GM21528 (cell line): ENCODE measurements at regions not wholly inside any gene's neighbourhood (a gene's known extent, or its start where the extent isn't known, plus 50 kb on each side); places are given as distances from the start of the nearest gene placed in this dataset.
"Not testable (repeated sequence)": the region's sequence is repeated elsewhere in the genome, so short reads cannot be mapped to it uniquely, and the experiment has no call there.

Source experiments
- ATAC-seq: cut with Tn5 transposase; IDR thresholded peaks from one replicate; pipeline ENCODE4 v1.9.1; 2021; ENCODE audit warnings: mild to moderate bottlenecking, moderate library complexity; ENCODE audit not compliant: unreplicated experiment, low FRiP score

DNA sequence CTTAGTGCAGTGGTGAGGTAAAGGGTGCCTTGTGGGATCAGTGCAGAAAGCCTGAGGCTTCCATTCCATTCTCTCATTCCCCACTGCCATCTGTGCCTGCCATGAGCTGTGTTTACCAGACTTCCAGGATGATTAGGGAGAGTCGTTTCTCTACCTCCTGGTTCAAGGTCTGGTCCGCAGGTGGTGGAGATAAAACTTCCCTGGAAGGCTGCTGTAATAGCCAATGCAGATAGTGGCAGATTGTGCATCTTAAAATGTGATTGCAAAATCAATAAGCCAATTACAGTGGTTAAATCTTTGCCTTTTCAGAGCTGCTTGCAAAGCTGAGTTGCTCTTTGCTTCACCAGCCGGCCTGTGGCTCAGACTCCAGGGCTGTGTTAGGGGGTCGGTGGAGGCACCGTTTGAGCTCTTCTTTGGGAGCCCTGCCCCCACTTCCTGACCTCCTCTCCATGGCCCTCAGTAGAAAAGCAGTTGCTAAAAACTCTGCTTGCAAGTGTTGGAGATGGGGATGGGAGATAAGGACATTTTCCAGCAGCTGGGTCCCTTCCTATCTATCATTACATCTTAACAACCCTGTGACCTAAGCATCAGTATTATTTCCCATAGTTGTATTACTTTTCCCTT is 95.2 kb upstream of the HS6ST1 start:
- ATAC-seq: no peak

DNA sequence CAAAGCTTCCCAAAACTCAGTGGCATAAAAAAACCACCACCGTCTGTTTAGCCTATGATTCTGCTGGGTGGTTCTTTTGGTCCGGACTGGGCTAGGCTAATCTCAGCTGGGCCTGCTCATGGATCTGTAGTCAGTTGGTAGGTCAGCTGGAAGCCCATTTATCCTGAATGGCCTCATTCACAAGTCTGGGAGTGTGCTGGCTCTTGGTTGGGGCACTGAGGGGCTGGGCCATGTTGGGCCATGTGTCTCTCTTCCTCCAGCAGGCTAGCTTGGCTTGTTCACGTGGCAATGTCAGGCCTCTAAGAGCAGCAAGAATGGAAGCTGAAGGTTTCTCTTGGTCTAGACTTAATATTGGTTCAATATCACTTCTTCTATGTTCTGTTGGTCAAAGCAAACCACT is 95.7 kb upstream of the HS6ST1 start:
- ATAC-seq: no peak

DNA sequence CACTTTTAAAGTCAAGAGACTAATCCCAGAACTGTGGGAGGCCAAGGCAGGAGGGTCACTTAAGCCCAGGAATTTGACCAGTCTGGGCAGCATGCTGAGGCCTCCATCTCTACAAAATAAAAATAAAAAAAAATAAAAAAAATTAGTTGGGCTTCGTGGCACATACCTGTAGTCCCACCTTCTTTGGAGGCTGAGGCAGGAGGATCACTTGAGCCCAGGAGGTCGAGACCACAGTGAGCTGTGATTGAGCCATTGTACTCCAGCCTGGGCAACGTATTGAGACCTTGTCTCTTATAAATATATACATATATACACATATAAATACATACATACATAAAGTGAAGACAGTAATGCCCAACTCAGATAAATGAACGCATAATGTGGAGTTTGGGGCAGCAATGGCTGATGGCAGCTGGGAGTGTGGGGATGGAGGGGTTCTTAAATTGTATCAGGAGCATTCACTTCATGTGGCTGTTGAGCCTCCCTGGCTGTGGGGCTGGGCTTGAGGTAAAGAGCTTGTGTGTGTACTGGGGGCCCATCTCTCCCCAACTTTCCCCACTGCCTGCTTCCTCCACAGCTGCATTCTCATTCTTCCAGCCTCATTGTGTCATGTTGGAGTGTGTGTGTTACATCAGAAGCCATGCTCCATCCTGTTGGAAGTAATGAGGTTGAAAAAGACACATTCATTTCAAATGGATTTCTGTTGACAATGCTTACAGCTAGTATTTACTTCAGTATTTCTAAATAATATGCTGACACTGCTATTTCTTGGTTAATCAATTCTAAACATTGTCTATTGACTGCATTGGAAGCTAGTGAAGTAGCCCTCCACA is 96.5 kb upstream of the HS6ST1 start:
- ATAC-seq: no peak

DNA sequence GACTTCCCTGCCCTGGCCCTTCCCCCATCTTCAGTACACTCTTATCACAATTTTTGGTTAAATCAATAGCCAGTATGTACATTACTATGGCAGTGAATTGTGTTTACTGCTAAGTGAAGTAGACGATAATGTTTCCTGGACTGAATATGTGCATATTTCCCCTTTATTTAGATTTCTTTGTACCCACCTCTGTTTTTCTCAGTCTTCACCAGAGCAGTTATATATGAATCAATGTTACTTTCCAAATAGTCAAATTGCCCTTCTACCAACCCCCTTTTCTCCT is 97.1 kb upstream of the HS6ST1 start:
- no peak for ATAC-seq

DNA sequence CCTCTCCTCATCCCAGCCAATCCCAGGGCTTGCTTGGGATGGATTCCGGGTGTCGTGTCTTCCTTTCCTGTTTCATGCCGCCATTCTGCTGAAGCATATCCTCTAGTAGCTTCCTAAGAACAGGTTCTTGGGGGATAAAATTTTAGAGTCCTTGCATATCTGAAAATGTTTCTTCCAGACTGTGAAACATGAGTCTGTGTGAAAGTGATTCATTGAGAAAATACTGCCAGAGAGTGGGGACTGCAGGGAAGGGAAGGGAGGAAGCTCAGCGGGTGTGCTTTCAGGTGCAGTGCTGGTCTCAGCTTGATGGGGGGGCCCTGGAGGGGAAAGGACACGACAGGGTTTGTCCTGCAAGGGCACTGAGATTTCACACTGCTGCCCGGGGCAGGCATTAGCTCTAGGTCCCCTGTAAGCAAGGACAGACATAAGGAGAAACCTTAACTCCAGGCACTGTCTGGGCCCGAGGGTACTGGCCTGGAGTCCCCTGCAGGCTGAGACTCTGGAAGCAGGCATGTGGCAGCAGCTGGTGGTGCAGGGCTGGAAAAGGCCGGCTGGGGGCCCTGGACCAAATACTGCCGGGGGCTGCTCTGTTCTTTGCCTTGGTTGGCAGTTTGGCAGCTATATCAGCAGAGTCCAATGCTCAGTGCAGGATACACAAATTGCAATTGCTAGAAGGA is 97.6 kb upstream of the HS6ST1 start:
- no peak for ATAC-seq

DNA sequence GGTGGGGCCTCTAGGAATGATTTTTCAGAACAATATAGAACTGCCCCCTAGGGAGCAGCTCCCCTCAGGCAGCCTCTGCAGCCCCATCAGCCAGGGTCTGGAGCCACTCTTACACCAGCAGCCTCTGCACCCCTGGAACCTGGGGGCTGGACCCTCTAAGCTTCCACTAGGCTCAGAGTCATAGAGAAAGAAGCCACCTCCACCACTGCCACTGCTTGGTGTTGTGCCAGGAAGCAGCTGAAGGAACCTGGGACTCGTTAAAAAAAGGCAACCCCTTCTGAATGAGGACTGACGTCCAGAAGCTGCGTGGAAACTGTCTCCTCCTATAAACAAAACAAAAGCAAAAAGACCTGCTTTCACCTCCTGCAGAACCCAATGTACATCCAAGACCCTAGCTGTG is 98.1 kb upstream of the HS6ST1 start:
- no peak for ATAC-seq

DNA sequence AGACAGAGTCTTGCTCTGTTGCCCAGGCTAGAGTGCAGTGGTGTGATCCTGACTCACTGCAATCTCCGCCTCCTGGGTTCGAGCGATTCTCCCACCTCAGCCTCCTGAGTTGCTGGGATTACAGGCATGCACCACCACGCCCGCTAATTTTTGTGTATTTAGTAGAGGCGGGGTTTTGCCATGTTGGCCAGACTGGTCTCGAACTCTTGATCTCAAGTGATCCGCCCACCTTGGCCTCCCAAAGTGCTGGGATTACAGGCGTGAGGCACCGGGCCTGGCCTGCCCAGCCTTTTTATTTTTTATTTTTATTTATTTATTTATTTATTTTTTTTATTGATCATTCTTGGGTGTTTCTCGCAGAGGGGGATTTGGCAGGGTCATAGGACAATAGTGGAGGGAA is 98.6 kb upstream of the HS6ST1 start:
- ATAC-seq: not testable (repeated sequence)

DNA sequence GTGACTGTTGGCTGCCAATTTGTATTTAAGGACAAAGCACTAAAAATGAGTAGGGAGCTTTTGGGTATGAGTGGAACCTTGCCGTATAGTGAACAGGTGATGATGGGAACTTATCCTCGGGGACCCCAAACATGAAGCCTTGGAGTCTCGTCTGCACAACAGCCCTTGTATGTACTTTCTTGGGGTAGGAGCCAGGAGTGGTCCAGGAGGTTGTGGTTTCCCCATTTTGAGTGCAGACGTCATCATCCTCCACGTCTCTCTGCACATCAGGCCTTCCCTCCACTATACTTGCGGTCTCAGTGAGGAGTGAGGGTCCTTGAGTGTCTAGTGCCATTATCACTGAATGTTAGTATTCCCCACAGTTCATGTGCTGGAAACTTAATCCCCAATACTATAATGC is 101.5 kb upstream of the HS6ST1 start:
- no peak for ATAC-seq

DNA sequence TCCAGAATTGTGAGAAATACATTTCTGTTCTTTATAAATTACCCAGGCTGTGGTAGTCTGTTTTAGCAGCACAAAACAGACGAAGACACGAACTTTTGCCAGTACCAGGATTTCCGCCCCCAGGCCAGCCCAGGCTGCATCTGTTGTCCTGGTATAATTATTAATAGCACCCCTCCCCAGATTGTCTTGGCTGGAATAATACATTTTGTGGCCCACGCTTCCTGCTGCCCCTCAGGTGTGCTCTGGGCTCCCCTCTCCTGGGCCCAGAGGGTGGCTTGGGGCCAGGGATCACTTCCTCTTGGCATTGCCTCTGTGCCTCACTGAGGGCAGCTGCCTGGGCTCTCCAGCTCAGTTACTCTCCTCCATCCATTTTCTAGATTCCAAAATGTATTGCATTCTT is 102.1 kb upstream of the HS6ST1 start:
- ATAC-seq: no peak

DNA sequence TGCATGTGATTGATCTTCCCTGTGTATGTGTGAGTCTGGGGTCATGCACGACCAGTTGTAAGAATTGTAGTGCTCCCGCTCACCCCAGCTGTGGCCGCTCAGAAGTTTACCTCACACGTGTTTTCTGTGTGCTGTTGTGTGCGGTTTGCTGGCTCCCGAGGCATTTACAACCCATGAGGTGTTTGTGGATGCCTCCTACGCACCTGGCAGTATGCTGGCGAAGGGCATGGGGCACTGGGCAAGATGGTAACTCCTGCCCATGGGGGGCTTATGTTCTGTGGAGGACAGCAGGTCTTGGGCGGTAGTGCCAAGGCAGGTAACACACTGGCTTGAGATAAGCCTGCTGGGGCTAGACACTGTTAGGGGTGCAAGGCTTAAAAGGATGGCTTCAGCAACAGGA is 102.6 kb upstream of the HS6ST1 start:
- ATAC-seq: no peak

DNA sequence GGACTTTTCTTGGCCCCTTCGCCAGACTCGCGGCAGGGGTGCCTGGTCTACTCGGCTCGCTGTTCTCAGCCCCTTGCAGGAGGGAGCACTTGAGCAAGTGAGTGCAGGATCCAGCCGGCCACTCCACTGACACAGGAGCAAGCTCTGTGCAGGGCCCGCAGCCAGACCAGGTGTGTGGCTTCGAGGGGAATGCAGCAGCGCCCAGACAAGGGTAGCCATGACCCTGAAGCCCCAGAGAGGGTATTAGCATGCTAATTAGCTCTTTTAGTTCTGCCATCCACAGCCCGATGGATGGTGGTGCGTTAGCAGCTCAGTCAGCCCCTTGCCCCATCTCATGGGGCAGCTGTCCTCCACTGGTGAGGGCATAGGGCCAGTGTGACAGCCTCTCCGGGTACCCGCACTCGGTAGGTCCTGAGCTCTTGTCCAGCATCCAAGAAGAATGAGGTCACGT is 103.2 kb upstream of the HS6ST1 start:
- no peak for ATAC-seq

DNA sequence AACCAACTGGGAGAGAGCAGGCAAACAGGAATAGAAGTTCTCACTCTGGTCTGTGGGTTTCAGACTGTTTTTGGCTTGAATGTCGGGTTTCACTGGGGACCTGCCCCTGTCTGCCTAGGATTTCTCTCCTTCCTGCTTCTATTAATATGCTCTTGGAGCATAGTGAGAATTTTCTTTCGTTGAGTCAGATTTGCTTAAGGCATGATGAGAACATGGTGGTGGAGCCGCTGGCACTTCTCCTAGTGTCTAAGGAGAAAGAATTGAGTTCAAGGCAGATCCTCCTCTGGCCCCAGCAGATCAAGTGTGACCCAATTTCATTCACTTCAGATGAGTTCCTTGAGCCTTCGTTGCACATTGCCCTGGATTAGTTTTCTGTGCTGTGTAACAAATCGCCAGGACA is 103.9 kb upstream of the HS6ST1 start:
- no peak for ATAC-seq

DNA sequence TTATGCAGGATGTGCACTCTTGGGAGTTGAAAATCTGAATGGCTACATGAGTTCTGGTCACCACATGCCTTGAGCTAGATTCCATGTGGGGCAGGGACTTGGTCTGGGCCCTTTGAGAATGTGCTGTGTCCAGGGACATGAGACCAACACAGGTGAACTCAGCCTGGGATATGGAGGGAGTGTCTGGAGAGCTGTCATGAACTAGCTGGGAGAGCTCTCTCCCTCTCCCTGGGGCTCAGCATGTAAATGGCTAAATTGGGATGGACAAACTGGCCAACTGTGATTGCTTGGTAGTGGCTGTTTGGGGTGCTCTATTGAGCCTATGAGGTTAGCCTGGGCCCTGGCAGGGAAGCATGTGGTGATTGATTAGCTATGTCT is 105.1 kb upstream of the HS6ST1 start:
- ATAC-seq: no peak

DNA sequence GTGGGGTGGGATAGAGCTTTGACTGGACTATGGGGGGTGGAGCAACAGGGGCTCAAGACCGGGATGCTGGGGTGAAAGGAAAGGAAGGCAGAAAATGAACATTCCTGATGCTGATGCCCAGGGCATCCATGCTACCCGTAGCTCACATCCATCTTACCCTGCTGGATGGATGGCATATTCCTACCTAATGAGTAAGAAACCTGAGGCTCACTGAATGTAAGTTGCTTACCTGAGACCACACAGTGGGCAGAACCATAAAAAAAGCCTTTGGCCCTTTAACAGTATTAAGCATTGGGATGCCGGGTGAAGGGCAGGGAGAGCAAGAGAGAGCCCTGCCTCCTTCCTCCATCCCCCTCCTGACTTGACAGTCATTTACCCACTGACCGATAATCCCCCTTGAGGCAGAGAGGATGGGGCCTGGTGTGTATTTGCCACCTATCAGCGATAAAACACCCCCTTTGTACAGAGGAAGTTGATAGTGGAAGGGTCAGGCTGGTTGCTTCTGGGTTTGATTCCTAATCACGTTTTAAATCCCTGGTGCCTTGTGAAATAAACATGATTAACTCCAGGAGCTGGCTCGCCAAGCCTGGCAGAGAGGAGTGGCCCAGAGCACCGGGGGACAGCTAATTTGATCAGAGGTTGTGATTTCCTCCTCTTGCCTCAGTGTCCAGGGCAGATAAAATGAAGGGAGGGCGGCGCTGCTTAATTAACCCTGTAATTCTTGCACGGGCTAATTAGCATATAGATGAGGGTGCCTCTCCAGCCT is 105.9 kb upstream of the HS6ST1 start:
- no peak for ATAC-seq

DNA sequence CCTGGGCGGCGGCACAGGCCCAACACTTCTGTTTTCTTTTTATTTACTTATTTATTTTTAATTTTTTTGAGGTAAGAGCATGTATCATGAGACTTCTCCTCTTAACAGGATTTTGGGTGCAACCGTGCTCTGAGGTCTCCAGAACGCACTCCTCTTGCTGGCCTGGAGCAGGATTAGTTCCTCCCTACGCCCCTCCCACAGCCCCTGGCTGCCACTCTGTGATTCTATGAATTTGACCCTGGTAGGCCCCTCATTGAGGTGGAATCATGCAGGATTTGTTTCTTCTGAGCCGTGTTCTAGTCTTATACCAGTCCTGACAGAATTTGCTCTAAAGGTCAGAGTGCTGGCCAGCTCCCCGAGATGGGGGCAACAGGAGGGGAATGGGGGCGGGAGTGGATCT is 106.5 kb upstream of the HS6ST1 start:
- no peak for ATAC-seq

DNA sequence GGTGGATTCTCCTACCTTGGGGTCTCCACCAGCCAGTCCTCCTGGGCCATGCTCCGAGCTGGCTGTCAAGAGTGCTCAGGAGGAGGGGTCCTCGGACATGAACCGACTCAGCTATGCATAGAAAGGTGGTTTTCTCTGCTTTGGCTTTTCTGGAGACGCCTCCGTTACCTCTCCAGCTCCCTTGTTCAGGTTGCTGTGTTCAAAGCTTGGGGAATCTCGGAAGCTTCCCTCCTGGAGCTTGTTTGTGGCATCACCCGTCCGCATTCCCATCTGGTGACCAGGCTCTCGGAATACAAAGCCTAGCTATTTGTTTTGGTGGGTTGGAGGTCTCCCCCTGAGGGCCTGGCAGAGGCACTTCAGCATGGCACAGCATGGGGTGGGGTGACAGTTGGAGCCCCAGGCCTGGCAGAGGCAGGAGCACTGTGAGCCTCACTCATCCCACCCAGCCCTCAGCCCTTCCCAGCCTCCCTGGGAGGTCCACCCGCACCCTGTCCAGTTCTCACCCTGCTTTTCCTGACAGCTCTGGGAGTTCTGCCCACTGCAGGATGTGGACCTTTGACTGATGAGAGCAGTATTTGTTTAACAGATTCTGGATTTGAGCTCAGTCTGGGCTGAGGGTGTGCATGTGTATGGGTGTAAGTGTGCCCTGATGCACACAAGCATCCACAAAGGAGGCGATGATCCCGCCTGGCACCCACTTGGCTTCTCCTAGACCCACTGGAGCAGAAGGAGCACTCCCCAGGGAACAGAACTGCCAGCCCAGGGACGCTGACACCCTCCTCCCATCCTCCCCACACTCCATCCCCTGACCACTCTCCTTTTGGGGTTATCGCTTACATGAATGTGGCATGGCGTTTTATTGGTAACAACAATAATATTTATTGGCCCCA is 107.3 kb upstream of the HS6ST1 start:
- ATAC-seq: no peak

DNA sequence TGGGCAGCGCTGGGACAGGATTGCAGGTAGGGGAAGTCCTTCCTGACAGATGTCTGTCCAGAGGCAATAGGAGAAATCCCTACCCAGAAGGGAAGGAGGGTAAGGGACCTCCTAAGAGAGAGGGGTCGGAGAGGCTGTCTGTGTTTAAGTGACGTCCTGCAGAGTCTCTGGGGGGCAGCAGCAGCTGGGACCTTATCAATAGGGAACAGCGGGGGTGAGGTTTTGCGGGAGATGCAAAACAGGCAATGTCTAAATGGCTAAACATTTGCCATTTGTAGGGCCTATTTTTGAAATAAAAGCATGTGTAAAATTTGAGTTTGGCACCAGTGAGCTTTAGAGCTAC is 108.7 kb upstream of the HS6ST1 start:
- no peak for ATAC-seq

DNA sequence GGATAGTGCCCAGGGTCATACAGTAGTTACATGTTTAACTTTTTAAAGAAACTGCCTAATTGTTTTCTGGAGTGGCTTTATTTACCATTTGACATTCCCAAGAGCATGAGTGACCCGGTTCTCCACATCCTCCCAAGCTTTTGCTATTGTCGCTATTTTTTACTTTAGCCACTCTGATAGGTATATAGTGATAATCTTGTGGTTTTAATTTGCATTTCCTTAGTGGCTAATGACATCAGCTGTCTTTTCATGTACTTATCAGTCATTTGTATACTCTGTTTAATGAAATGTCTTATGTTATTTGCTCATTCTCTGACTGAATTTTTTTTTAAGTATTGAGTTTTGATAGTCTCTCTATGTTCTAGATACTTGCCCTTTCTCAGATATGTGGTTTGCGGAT is 109.7 kb upstream of the HS6ST1 start:
- no peak for ATAC-seq

DNA sequence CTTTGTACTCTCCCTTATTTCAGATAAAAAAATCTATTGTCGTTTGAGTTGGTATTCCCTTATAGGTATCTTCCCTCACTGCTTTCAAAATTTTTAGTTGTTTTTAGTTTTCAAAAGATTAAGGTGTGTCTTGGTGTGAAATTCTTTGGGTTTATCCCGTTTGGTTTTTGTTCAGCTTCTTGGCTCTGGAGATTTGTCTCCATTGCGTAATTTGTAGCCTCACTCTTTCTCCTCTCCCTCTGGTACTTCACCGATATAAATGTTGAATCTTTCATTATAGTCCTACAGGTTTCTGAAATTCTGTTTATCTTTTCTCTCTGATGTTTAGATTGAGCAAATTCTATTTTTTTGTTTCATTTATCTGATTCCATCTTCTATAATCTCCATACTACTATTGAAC is 113.8 kb upstream of the HS6ST1 start:
- no peak for ATAC-seq

DNA sequence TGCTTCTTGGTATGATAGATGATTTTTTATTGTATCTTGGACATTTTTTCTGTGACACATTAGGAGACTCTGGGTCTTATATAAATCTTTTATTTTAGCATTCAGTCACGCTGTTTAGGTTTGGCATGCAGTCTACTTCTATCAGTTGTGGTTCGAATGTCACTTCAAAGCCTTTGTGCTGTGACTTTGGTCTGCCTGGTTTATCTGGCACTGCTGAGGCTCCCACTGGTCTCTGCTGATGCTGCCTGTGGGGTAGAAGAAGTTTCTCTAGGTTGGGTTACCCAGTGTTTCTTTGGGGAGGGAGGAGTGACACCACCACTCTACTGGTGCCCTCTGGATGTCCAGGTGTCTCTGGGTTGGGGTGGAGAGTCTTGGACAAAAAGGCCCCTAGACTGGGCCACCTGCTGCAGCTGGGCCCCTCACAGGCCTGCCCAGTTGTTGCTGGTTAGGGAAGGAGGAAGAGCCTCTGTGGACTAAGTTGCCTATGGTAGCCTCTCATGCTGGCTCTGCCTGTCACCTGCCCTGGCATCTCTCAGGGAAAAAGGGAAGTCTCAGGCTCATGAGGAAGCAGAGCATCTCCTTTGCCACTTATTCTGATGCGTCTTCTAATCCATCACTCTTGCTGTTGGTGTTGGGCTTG is 115.4 kb upstream of the HS6ST1 start:
- ATAC-seq: no peak
